Lower lobe of right lung (tissue), 2 donors: ENCODE measurements at regions not wholly inside any gene's neighbourhood (a gene's known extent, or its start where the extent isn't known, plus 50 kb on each side); places are given as distances from the start of the nearest gene placed in this dataset.

Experiments
- ATAC-seq, 2 donors: fragments of 200-7000 bp; cut with Tn5 transposase; one replicate each; pipeline ENCODE4 v1.9.1; 2020 to 2022; ENCODE audit warnings: mild to moderate bottlenecking in 2 of 2, moderate library complexity in 2 of 2
- DNase-seq: peaks from one replicate; pipeline ENCODE4 v3.0.0-alpha.2; 2020
- H3K27ac ChIP-seq: fragments of 200-600 bp; one replicate; pipeline ENCODE4 v1.8.0; 2022
- H3K27me3 ChIP-seq: fragments of 200-600 bp; one replicate; pipeline ENCODE4 v1.8.0; 2022; ENCODE audit warnings: low read depth
- H3K36me3 ChIP-seq: fragments of 200-600 bp; one replicate; pipeline ENCODE4 v1.8.0; 2022; ENCODE audit warnings: mild to moderate bottlenecking
- H3K4me1 ChIP-seq: fragments of 200-600 bp; one replicate; pipeline ENCODE4 v1.8.0; 2022
- H3K4me3 ChIP-seq: fragments of 200-600 bp; one replicate; pipeline ENCODE4 v1.8.0; 2022; ENCODE audit warnings: mild to moderate bottlenecking
- H3K9me3 ChIP-seq: fragments of 200-600 bp; one replicate; pipeline ENCODE4 v1.8.0; 2022
- CTCF ChIP-seq: fragments of 200-600 bp; IDR thresholded peaks from one replicate; pipeline ENCODE4 v1.8.0; 2022; ENCODE audit warnings: antibody characterized with exemption, mild to moderate bottlenecking
- intact Hi-C: fragments of 100-400 bp; cut with DNase I; formaldehyde crosslinking; loops from one replicate; pipeline ENCODE4 v1.11.0; 2022
- donor health status: DM: no; HTN: yes; CAD: no; lungs with severe emphysema.

GRCh38 chr5:107169867-107170266 is 500.9 kb downstream of the EFNA5 start:
- intact Hi-C loops = no loop called here

GRCh38 chr5:107168848-107169752 is 501.6 kb downstream of the EFNA5 start:
- Histone ChIP-seq H3K4me3 (no peak overlapping the region), H3K4me1 (no peaks in the 10 kb centered on the region), H3K27ac (no peak overlapping the region), H3K36me3 (no peaks in the 10 kb centered on the region), H3K27me3 (no peaks in the 10 kb centered on the region), H3K9me3 (peaks cover 15% of the 10 kb centered on the region)
- no peak for ATAC-seq
- intact Hi-C loops = no loop called here
- no peak for DNase-seq
- no peak for TF ChIP-seq CTCF

More at GRCh38 chr5:107169867-107170266, 500.9 kb downstream of the EFNA5 start:
- Histone ChIP-seq H3K9me3 (peaks cover 15% of the 10 kb centered on the region), H3K36me3 (no peaks in the 10 kb centered on the region), H3K4me3 (no peak overlapping the region), H3K4me1 (no peaks in the 10 kb centered on the region), H3K27ac (no peak overlapping the region), H3K27me3 (no peaks in the 10 kb centered on the region)
- no peak for ATAC-seq
- no peak for TF ChIP-seq CTCF
- no peak for DNase-seq

DNA sequence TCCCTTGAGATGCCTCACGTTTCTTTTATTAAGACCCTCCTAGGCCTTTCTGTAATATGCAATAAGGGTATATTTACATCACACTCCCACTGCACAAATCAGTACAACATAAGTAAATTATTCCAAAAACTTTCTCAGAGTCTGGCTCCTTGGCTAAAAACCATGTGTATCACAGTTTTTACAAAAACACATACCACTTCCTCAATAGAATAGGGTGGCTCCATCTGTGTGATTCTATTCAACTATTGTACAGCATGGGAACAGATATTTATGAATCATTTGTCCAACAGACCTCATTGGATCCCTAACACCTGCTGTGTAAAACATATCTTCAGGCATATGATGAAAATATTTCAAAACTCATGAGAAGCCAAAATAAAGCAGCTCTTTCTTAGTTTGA is 502.7 kb downstream of the EFNA5 start:
- no peak for DNase-seq
- TF ChIP-seq CTCF = no peak
- H3K4me3 ChIP-seq = no peak overlapping the region
- intact Hi-C loops = no loop called here
- H3K27ac ChIP-seq = no peak overlapping the region
- ATAC-seq = no peak
- peaks cover 15% of the 10 kb centered on the region for H3K9me3 ChIP-seq
- H3K4me1 ChIP-seq = no peaks in the 10 kb centered on the region
- no peaks in the 10 kb centered on the region for H3K36me3 ChIP-seq
- H3K27me3 ChIP-seq = no peaks in the 10 kb centered on the region

- intact Hi-C loops = no loop called here
- Histone ChIP-seq H3K4me1 (no peaks in the 10 kb centered on the region), H3K9me3 (peaks cover 2% of the 10 kb centered on the region), H3K27ac (no peak overlapping the region), H3K27me3 (no peaks in the 10 kb centered on the region), H3K36me3 (no peaks in the 10 kb centered on the region), H3K4me3 (no peak overlapping the region)
- ATAC-seq (no peak), DNase-seq (no peak)
- TF ChIP-seq CTCF = no peak
Observed at GRCh38 chr5:107165296-107165695, 505.4 kb downstream of the EFNA5 start.

GRCh38 chr5:107157809-107158208 is 512.9 kb downstream of the EFNA5 start:
- Histone ChIP-seq H3K9me3 (no peaks in the 10 kb centered on the region), H3K27me3 (no peaks in the 10 kb centered on the region), H3K27ac (no peak overlapping the region), H3K4me3 (no peak overlapping the region), H3K36me3 (no peaks in the 10 kb centered on the region), H3K4me1 (no peaks in the 10 kb centered on the region)
- intact Hi-C loops = no loop called here
- no peak for TF ChIP-seq CTCF
- no peak for DNase-seq
- ATAC-seq = no peak
